GM18861 (cell line): ENCODE measurements at regions not wholly inside any gene's neighbourhood (a gene's known extent, or its start where the extent isn't known, plus 50 kb on each side); places are given as distances from the start of the nearest gene placed in this dataset.

Experiments used
- ATAC-seq: cut with Tn5 transposase; IDR thresholded peaks from one replicate; pipeline ENCODE4 v1.9.1; 2021; ENCODE audit not compliant: unreplicated experiment

DNA sequence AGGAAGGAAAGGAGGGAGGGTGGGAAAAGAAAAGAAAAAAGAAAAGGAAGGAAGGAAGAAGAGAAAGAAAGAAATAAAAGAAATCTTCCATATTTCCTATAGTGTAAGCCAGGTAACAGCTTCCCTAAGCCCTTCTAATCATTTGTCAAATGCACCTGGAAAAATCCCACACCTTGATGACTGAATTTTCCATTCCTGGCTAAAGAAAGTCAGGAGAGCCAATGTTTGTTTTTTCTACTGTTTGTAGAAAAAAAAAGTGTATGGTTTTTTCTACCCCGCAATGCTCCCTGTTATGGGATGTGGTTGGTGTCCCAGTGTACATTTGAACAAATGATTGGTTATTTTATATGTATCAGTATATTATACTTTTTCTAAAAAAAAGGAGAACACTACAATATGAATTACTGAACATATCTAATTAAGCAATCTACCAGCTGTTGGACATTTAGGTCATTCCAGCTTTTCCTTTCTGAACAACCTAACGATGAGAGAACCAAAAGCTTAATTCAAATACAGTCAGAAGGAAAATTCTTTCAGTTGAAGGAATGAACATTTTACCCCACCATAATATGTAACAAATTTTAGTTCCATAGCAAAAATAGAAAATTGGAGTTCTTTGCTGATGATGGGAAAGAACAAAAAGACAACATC, 355.0 kb downstream of the SETD4 start:
- no peak for ATAC-seq

DNA sequence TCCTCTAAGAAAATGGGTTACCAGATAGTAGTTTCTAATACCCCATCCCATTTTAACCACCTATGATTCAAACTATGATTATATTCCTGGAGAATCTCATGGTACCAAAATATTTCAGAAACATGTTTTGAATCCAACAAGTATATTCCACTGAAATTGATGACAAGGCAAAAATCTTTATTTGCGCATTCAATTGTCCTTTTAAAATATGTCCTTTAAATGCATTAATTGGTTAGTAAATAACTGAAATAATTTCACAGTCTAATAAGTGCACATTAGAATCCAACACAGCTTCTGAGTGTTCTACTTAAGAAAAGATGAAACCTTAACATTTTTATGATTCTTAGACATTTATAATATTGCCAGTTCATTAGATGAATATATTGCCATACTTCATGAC, 356.6 kb downstream of the SETD4 start:
- no peak for ATAC-seq

DNA sequence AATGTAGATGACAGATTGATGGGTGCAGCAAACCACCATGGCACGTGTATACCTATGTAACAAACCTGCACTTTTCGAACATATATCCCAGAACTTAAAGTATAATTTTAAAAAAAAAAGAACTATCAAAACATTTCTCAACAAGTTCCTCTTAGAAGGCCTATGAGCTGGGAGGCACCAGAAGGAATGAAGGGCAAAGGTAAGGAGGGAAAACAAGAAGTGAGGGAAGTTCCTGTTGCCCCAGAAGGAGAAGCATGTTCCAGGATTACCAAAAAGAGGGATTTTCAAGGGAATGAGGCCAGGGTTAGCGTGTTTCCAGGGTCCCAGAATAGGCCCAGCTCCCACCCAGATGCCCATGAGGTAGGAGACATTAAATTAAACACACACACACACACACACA, 361.0 kb downstream of the SETD4 start:
- no peak for ATAC-seq

DNA sequence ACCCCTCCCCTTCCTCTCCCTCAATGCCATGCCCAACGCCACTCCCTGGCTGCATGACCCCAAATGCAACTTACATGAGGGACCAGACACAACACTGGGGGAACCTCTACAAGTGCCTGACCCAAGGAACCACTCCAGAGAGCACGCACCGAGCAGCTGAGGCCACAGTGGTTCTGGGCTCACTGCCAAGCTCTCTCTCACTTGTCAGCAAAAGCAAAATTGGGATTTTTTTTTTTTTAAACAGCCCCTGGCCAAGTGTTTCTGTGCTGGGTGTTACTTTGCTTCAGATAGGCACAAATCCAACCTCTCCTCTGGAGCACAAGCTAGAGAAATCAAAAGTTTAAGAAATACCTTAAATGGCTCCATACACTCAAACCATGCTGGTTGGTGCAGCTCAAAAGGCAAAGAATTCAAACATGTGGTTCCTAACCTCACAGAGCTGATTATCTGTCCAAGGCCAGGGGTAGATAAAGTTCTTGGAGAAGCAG, 363.0 kb downstream of the SETD4 start:
- no peak for ATAC-seq

DNA sequence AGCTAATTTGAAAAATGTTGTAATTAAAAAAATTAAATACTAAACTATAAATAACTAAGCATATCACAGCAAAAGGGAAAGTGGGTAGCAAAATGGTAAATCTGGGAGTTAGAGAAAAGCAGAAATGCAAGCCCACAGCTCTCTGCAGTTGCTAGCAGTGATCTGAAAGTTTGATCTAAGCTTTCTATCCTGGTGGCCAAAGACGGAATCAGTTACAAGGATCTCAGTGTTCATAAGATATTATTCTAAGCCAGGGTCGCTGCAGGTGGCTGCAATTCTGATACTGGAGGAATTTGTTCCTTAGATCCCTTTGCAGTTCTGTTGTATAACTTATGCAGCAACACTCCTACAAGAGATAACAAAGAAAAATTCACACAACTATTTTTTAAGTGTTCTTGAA, 363.7 kb downstream of the SETD4 start:
- ATAC-seq: no peak

DNA sequence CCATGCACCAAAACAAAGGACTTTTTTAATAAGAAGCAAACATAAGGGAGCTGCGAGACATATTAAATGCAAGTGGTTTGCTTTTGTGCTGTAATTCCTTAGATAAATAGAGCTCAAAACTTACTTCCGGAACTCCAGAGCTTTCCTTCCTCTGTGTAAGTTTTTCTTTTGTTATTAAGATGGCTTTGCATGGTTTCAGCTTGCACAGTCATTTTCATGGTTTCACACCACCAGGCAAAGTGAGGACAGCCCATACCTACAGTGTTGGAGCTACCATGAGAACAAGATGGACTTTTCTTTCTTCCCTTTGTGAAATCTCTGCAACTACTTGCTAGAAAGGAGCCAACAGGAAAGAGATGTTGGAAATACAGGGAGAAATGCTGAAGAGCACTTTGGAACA, 368.0 kb downstream of the SETD4 start:
- ATAC-seq: no peak

DNA sequence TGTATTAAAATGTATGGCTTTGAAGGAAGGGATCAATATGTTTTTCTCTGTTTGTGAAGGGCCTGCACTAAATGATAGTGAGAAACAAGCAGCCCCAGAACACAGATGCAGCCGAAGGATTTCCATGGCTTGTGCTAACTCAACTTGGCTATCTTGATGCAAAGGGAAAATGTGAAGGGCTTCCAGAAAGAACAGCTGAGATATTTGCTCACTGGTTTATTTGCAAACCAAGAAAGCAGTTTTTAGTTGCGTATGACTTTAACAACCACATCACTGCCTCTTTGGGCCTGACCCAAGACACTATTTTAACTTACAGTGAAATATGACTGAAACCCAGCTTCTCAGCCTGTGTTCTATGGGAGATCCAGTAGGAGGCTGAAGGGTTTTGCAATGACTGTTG, 369.9 kb downstream of the SETD4 start:
- no peak for ATAC-seq

DNA sequence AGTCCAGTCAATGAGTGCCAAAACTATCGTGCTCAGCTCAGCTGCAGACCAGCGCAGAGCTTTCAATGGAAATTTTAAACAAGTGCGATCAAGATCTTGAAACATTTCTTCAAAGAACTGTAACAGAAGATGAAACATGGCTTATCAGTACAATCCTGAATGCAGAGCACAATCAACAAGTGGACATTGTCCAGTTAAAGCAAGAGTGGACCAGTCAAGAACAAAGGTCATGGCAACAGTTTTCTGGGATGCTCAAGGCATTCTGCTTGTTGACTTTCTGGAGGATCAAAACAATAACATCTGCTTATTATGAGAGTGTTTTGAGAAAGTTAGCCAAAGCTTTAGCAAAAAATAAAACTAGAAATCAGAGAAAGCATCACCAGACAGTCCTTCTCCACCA, 374.2 kb downstream of the SETD4 start:
- no peak for ATAC-seq

DNA sequence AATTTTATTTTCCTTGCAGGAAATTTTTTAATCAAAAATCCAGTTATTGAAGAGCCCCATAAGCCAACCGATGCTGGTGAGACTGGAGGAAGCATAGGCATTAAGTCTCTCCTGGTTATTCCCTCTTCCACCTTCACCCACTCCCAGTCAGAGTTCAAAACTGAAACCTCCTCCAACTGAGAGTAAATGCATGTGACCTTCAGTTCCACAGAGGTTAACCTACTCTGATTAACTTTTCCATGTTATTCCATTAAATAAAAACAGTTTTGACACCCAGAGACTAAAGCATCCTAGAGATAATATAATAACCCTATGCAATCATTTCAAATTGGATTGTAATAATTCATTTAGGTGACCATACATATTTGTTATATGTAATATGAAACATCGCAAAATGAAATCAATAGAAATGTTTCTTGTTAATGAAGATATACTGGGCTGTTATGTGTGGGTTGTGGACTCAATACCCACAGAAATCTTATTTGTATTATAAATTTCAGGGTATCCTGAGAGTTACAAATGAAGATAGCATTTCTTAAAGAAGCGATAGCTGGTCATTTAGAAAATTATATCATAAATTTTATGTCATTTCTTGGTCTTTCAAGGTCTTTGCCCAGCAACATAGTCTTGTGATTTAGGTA, 376.5 kb downstream of the SETD4 start:
- ATAC-seq: no peak

DNA sequence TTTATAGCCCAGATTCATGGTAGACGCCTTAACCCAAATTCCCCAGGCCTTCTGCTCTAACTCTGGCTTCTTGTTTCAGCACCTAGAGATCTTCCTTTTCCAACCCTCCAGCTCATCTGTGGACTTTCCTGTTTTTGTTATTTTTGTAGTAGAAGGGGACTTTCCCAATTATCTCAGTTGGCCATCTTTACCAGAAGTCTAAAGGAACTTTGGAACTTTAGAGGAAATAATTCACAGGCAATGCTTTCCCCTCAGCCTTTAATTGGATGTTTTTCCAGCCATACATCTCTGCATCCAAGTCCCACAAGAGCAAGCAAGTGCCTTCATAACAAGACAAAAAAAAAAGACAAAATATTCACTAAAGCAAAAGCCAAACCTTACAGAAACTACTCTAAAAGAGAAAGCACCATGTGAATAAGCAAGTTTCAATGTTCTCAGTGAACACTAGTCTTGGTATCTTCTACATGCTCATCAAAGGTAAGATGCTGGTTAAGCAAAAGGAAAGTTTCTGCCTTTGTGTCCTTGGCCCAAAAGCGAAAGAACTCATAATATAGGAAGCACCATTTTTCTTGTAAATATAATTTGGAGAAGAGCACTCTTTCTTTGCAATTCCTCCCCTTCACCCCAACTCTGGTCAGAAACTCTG, 377.3 kb downstream of the SETD4 start:
- no peak for ATAC-seq

DNA sequence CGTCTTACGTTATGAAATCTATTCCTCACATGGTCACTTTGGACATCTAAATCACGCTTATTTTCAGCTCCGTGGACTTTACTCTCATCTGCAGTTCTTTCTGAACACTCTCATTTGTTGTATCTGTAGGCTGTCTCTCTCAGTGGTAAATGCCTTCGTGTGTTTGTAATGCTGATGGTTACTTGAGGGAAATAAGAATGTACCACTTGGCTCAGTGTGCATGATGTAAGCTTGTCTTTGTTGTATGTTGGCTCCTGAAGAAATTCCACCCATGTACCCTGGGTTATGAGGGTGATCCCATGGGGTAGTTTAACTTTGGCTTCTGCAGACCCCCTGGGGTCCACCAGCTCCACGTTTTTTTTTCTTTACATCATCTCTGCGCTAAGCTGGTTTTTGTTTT, 378.4 kb downstream of the SETD4 start:
- no peak for ATAC-seq

DNA sequence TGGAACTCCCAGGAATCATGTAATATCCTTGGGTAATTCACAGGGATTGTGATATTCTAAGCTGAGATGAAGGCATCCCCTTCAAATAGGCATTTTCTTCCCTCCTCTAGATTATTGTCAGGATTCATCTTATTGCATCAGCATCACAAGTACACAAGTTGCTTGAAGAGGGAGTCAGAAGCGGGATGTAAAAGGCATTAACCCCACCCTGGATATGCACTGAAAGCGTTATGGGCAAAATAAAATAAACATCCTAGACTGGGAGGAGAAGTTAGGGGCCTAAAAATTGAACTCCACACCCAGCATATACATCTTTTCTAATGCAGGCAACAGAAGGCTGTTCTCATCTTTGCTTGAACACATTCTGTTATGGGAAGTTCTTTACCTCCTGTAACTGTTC, 381.2 kb downstream of the SETD4 start:
- ATAC-seq: no peak

DNA sequence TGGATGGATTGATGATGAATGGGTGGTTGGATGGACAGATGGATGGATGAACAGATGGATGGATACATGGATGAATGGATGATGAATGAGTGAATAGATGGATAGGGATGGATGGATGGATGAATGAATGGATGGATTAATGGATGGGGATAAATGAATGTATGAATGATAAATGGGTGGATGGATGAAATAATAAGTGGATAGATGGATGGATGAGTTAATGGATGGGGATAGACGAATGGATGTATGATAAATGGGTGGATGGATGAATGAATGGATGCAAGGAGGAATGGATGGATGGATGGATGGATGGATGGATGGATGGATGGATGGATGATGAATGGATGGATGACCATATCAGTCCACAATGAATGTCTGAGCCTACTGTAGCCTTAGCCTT, 381.9 kb downstream of the SETD4 start:
- no peak for ATAC-seq

DNA sequence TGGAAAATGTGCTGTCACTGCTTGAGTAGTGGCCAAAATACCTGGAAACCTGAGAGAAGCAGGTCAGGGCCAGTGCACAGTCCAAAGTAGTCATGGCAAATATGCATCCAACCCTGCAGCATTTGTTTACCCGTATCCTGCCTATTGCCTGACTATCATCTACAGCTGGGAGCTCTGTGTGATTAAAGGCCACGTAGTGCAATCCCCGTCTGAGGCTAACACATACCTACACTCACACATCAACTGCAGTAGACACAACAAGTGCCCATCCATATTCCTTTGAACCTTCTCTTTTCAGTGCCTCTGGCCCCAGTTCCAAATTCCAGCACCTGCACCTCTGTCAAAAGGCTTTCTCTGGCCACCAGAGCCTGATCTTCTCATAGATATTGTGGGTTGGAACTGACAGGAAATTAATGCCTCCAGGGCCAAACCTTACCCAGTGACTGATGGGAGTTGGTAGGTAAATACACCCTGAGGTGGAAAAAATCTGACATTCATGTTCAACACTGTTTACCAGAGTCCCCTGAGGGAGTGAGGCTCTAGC, 383.0 kb downstream of the SETD4 start:
- ATAC-seq: no peak

DNA sequence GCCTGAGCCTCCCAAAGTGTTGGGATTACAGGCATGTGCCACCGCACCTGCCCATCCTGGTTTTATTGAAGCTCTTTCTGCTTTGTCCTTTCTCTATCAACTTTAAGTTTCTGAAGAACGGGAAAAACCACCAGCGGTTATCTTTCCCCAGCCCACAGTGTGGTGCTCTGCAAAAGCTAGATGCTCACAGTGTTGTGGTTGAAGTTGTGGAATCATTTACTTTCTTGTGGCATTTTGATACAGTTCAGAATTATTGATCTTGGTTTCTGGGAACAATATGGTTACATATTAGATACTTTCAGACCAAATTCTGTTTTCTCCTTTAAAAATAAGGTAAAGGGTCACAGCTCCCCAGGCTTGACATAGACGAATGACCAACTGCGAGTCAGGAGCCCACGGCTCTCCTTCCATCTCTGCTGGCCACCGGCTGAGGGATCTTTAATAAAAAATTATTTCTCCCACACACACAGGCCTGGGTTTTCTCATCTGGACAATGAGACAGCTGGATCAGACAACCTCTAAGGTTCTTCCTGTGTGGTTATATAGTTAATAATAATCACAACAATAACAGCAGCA, 385.3 kb downstream of the SETD4 start:
- ATAC-seq: no peak

DNA sequence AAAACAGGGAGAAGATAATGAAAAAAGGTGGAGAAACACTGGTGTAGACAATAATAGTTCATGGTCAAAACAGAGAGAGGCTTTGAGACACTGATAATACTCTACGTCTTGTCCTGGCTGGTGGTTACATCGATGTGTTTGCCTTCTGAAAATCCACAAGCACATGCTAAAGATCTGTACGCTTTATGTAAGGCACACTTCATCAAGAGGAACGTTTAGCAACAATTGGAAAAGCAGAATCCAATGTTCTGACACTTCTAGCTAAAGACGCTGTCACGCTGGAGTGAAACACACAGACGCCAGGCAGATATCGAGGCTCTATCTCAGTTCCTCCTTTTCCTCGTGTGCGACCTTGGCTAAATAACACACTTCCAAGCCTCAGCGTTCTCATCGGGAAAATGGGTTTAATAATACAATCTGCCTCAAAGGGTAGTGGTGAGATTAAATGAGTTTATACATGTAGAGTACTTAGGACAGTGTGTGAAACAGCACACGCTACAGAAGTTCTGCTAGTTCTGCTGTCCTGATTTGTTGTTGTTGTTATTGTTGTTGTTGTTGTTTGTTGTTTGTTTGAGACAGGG, 386.1 kb downstream of the SETD4 start:
- no peak for ATAC-seq

DNA sequence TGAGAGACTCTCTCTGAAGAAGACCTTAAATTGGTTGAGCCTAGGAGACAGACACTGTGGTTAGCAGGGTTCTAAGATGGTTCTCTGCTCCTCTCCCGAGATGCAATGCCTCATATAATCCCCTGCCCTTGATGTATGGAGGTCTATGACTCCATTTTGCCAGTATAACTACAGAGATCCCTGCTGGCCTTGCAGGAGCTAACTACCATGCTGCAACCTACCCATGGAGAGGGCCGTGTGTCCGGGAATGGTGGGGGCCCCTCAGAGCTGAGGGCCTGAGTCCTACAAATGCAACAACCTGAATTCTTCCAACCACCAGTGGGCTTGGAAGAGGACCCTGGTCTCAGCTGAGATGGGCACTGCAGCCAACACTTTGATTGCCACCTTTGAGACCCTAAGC, 388.0 kb downstream of the SETD4 start:
- ATAC-seq: no peak

DNA sequence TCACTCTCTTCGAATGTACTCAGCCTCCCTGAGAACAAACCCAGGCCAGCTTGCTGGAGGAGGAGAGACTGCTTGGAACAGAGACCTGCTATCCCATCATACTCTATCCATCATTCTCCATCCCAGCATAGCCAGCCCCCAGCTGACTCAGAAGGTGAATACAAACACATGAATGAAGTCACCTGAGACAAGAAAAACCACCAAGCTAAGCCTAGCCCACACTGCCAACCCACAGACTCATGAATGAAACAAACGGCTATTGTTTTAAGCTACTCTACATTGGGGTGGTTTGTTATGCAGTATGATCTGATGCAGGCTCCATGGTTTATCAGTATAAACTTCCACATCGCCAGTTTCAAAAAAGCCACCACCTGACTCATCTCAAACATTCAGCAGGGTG, 395.6 kb downstream of the SETD4 start:
- no peak for ATAC-seq

DNA sequence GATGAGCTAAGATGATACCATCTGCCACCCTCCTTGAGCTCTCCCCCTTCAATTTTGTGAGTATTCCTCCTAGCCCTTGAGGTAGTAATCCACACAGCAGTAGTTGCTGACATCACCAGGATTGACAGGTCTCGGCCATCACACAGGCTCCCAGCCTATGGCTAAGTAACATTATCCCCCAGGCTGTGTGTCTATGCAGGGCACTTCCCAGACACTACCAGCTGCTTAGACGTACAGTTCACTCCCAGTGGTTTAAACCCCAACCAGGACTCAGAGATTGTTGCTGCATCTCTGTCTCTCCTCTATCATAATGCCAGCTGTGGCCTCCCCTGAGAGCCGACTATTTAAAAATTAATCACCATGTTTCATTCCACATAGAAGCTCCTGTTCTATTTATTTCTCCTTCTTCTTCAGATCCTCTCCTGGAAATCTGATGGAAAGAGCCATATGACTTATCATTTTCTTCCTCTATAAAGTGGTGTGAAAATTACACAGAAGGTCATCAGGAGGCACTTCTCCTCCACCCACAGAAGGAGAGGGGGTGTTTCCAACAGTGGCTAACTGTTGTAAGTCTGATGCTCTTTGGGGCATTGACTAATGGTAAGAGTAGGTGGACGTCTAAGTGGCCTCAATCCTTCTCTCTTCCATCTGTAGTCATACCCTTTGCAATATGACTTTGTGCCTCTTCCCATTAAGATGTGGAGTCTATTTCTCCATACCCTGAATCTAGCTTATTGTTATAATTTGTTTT, 396.3 kb downstream of the SETD4 start:
- ATAC-seq: no peak

DNA sequence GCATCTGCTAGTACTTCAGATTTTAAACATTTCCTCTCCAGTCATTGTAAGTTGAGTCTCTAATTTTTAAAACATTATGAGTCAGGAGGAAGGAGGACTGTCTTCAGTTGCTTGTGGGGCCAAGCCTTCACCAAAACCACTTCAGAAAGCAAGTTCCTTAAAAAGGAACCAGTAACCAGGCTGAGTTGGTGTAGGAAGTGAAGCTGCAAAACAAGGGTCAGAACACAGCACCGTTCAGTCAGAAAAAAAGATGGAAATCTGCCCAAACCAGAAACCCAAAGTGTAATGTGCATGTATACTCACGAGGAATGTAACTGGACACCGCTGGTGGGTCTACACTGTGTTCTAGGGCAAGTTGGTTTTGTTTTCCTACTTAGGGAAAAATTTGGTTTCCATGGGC, 402.1 kb downstream of the SETD4 start:
- ATAC-seq: no peak

DNA sequence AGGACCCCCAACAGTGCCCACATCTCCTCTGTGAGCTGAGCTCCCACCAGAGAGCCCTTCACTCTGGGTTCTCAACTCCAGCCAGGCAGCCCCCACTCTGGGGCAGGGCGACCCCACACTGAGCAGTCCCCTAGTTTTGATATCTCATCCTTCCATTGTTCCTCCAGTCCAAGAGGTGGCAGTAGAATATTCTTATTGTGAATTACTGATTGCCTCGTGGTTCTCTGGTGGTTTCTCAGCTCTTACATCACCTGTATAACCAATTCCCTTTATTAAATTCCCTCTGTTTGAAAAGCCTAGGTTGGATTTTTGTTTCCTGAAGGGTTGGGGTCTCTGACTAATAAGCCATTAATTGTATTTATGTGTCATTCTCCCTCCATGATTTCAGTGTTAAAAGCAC, 407.5 kb downstream of the SETD4 start:
- ATAC-seq: no peak
